ENCODE measurements at regions not wholly inside any gene's neighbourhood (a gene's known extent, or its start where the extent isn't known, plus 50 kb on each side); places are given as distances from the start of the nearest gene placed in this dataset.

DNA sequence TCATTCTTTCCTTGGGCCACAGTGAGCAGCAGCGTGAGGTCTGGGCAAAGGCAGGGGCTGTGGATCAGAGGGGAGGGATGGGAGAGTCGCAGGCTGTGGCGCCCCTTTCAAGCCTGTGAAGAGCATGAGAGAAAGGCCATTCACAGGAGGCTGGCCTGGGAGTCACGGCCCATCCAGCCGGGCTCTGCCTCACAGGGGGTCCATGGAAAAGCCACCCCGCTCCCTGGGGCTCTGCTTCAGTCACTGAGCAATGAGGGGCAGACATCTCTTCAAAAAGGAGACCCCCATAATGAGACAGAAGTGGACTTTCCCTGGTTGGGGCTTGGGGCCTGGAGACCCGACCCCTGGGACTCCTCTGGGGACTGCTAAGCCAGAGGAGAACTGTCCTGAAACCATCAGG, 117.0 kb upstream of the GSC start:
- ATAC-seq (no peak), DNase-seq (no peak)
- no peak overlapping the region for H3K27ac ChIP-seq
- H3K9me3 ChIP-seq: no peaks in the 10 kb centered on the region
- H3K4me1 ChIP-seq: no peaks in the 10 kb centered on the region
- no peak for TF ChIP-seq CTCF (IDR thresholded peaks at IDR 0.05)
- TF ChIP-seq POLR2A (IDR thresholded peaks at IDR 0.05): no peak
- H3K27me3 ChIP-seq: peaks cover 0 to 20% (median 0%) of the 10 kb centered on the region in 9 donors
- H3K4me3 ChIP-seq: no peak overlapping the region
- WGBS, 4 donors: 65 to 82% (median 78%) methylated on average over 2 to 7 of the region's 7 CpGs
- H3K36me3 ChIP-seq: no peaks in the 10 kb centered on the region
- intact Hi-C loops (cut with DNase I): no loop called here

GRCh38 chr14:94885481-94886155, 115.7 kb upstream of the GSC start:
- Histone ChIP-seq H3K4me3 (no peak overlapping the region), H3K36me3 (no peaks in the 10 kb centered on the region), H3K9me3 (no peaks in the 10 kb centered on the region), H3K27me3 (peaks cover 0 to 20% (median 0%) of the 10 kb centered on the region in 9 donors), H3K27ac (no peak overlapping the region), H3K4me1 (no peaks in the 10 kb centered on the region)
- 55 to 71% (median 59%) methylated on average over 5 of the region's 5 CpGs for WGBS, 4 donors
- TF ChIP-seq POLR2A (IDR thresholded peaks at IDR 0.05): no peak
- no peak for TF ChIP-seq CTCF (IDR thresholded peaks at IDR 0.05)
- ATAC-seq (no peak), DNase-seq (no peak)
- intact Hi-C loops (cut with DNase I): no loop called here

- Histone ChIP-seq H3K9me3 (no peaks in the 10 kb centered on the region), H3K27ac (no peak overlapping the region), H3K36me3 (no peaks in the 10 kb centered on the region), H3K4me3 (no peak overlapping the region), H3K27me3 (peaks cover 0 to 20% (median 0%) of the 10 kb centered on the region in 9 donors), H3K4me1 (no peaks in the 10 kb centered on the region)
- intact Hi-C loops (cut with DNase I): no loop called here
- WGBS, 4 donors: 65 to 71% (median 68%) methylated on average over 18 to 19 of the region's 19 CpGs
- DNase-seq: no peak
- no peak for ATAC-seq
- TF ChIP-seq POLR2A (IDR thresholded peaks at IDR 0.05) (no peak), CTCF (IDR thresholded peaks at IDR 0.05) (no peak)
Observed at GRCh38 chr14:94884616-94885230, 114.8 kb upstream of the GSC start.

DNA sequence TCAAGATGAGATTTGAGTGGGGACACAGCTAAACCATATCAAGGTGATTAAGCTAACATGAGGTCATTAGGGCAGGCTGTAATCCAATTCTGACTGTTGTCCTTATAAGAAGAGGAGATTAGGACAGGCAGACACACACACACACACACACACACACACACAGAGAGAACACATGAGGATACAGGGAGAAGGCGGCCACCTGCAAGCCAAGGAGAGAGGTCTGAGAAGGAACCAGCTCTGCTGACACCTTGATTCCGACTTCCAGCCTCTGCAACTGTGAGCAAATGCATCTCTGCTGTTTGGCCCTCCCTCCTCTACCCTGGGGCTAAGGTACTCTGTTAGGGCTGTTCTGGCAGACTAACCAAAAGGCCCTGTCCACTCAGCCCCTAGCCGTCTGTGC, 112.5 kb upstream of the GSC start:
- H3K4me1 ChIP-seq: no peaks in the 10 kb centered on the region
- ATAC-seq (no peak), DNase-seq (no peak)
- 73 to 86% (median 75%) methylated on average over 2 to 3 of the region's 3 CpGs for WGBS, 4 donors
- H3K27me3 ChIP-seq: peaks cover 0 to 26% (median 2%) of the 10 kb centered on the region in 9 donors
- no peaks in the 10 kb centered on the region for H3K9me3 ChIP-seq
- no peaks in the 10 kb centered on the region for H3K36me3 ChIP-seq
- no peak overlapping the region for H3K4me3 ChIP-seq
- intact Hi-C loops (cut with DNase I): no loop called here
- no peak overlapping the region for H3K27ac ChIP-seq
- TF ChIP-seq CTCF (IDR thresholded peaks at IDR 0.05) (no peak), POLR2A (IDR thresholded peaks at IDR 0.05) (no peak)
